NOMO-1 treated with DMSO at 0.1 percent for 48 hours (cell line): ENCODE measurements at regions not wholly inside any gene's neighbourhood (a gene's known extent, or its start where the extent isn't known, plus 50 kb on each side); places are given as distances from the start of the nearest gene placed in this dataset.
"Not testable (repeated sequence)": the region's sequence is repeated elsewhere in the genome, so short reads cannot be mapped to it uniquely, and the experiment has no call there.

Source experiments
- DNase-seq: peaks from one replicate; lab custom pipeline; 2025; ENCODE audit not compliant: unreplicated experiment; lab: John Stamatoyannopoulos, UW

GRCh38 chr7:68914006-68914405, 684.3 kb upstream of the AUTS2 start:
- DNase-seq, result no peak

GRCh38 chr7:68917041-68917651, 681.1 kb upstream of the AUTS2 start:
- DNase-seq, result no peak

GRCh38 chr7:68918621-68919020, 679.7 kb upstream of the AUTS2 start:
- DNase-seq, result no peak

- peak; percentile 7 for DNase-seq
These were observed 675.4 kb upstream of the AUTS2 start for GRCh38 chr7:68922850-68923249.

GRCh38 chr7:68925241-68925640, 673.0 kb upstream of the AUTS2 start:
- no peak for DNase-seq

GRCh38 chr7:68929781-68930261, 668.5 kb upstream of the AUTS2 start:
- no peak for DNase-seq

- peak; percentile 69 for DNase-seq
These were observed 661.7 kb upstream of the AUTS2 start for GRCh38 chr7:68936471-68937035.

GRCh38 chr7:68938151-68938550, 660.1 kb upstream of the AUTS2 start:
- no peak for DNase-seq

GRCh38 chr7:68943786-68944185, 654.5 kb upstream of the AUTS2 start:
- no peak for DNase-seq

- no peak for DNase-seq
These were observed 642.6 kb upstream of the AUTS2 start for GRCh38 chr7:68955656-68956055.

- DNase-seq, result no peak
These were observed 639.7 kb upstream of the AUTS2 start for GRCh38 chr7:68958571-68958970.

- DNase-seq, result peak; percentile 51
These were observed 634.7 kb upstream of the AUTS2 start for GRCh38 chr7:68963552-68963951.

GRCh38 chr7:68964060-68964459, 634.2 kb upstream of the AUTS2 start:
- peak; percentile 33 for DNase-seq

GRCh38 chr7:68965351-68965750, 632.9 kb upstream of the AUTS2 start:
- DNase-seq, result no peak

- DNase-seq, result no peak
These were observed 630.7 kb upstream of the AUTS2 start for GRCh38 chr7:68967598-68967997.

GRCh38 chr7:68969571-68969970, 628.7 kb upstream of the AUTS2 start:
- peak; percentile 90 for DNase-seq

- no peak for DNase-seq
These were observed 626.5 kb upstream of the AUTS2 start for GRCh38 chr7:68971634-68972340.

GRCh38 chr7:68977385-68978055, 620.8 kb upstream of the AUTS2 start:
- DNase-seq, result no peak

GRCh38 chr7:68978710-68979109, 619.6 kb upstream of the AUTS2 start:
- no peak for DNase-seq

GRCh38 chr7:68980011-68980410, 618.3 kb upstream of the AUTS2 start:
- peak; percentile 58 for DNase-seq

- not testable (repeated sequence) for DNase-seq
These were observed 617.8 kb upstream of the AUTS2 start for GRCh38 chr7:68980432-68980831.

GRCh38 chr7:68984306-68984705, 614.0 kb upstream of the AUTS2 start:
- DNase-seq, result no peak
